ENCODE measurements at regions not wholly inside any gene's neighbourhood (a gene's known extent, or its start where the extent isn't known, plus 50 kb on each side); places are given as distances from the start of the nearest gene placed in this dataset.

DNA sequence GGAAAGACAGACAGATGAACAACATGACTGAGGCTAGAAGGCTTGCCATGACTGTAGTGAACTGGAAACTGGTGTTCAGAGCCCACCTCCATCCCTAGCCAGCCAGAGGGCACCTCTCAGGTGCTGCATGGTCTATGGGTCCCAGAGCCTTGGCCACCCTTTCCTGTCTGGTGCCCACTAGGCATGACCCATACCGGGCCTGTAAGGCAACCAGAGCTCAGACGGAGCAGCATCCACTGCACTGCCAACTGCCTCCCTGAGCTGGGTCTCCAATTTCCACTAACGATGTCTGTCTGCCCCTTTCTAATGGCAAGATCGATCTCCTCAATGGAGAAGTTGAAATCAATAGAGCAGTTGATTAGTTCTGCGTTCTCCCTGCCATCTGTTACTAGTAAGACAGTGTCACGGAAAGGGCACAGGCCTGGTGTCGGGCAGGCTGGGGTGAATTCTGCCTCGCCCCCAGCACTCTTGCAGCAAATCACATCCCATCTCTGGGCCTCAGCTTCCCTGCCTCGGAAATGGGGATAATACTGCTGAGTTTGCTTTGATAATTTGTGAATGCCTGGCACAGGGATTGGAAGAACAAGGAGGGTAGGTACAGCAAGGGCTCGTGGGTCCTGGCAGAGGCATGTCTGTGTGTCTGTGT lies 172.3 kb upstream of the MVB12B start:
- TF ChIP-seq, protein P1, sequence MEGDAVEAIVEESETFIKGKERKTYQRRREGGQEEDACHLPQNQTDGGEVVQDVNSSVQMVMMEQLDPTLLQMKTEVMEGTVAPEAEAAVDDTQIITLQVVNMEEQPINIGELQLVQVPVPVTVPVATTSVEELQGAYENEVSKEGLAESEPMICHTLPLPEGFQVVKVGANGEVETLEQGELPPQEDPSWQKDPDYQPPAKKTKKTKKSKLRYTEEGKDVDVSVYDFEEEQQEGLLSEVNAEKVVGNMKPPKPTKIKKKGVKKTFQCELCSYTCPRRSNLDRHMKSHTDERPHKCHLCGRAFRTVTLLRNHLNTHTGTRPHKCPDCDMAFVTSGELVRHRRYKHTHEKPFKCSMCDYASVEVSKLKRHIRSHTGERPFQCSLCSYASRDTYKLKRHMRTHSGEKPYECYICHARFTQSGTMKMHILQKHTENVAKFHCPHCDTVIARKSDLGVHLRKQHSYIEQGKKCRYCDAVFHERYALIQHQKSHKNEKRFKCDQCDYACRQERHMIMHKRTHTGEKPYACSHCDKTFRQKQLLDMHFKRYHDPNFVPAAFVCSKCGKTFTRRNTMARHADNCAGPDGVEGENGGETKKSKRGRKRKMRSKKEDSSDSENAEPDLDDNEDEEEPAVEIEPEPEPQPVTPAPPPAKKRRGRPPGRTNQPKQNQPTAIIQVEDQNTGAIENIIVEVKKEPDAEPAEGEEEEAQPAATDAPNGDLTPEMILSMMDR (IDR thresholded peaks at IDR 0.05) = no peak
- TF ChIP-seq EP300 (IDR thresholded peaks at IDR 0.05) (no peak), POLR2A (IDR thresholded peaks at IDR 0.05) (no peak)
